Liver (tissue), 7 donors: ENCODE measurements at regions not wholly inside any gene's neighbourhood (a gene's known extent, or its start where the extent isn't known, plus 50 kb on each side); places are given as distances from the start of the nearest gene placed in this dataset.

ENCODE experiments used
- DNase-seq: peaks from one replicate; pipeline ENCODE4 v3.0.0-alpha.2; 2017; ENCODE audit warnings: low spot score
- H3K27ac ChIP-seq, 2 donors: one replicate each; pipeline ENCODE4 v1.7.0; 2013; ENCODE audit warnings: inconsistent platforms in 2 of 2, low read length in 2 of 2, control low read depth in 1 of 2, low read depth in 1 of 2, mild to moderate bottlenecking in 1 of 2
- H3K27me3 ChIP-seq, 4 donors: one replicate each; pipeline versions ENCODE4 v1.6.1 to v1.7.0; 2013; ENCODE audit warnings: low read length in 3 of 4, inconsistent platforms in 1 of 4, mild to moderate bottlenecking in 1 of 4, moderate library complexity in 1 of 4; ENCODE audit not compliant: control insufficient read depth in 4 of 4, insufficient read depth in 4 of 4
- H3K36me3 ChIP-seq, 4 donors: one replicate each; pipeline versions ENCODE4 v1.6.1 to v1.7.0; 2013; ENCODE audit warnings: low read length in 3 of 4, mild to moderate bottlenecking in 3 of 4, low read depth in 1 of 4, moderate library complexity in 1 of 4; ENCODE audit not compliant: control insufficient read depth in 4 of 4, insufficient read depth in 3 of 4
- H3K4me1 ChIP-seq, 4 donors: one replicate each; pipeline versions ENCODE4 v1.6.1 to v1.7.0; 2013; ENCODE audit warnings: low read length in 3 of 4, mild to moderate bottlenecking in 3 of 4, moderate library complexity in 1 of 4; ENCODE audit not compliant: control insufficient read depth in 4 of 4, insufficient read depth in 4 of 4
- H3K4me3 ChIP-seq, 3 donors: one replicate each; pipeline versions ENCODE4 v1.6.1 to v1.7.0; 2013; ENCODE audit warnings: low read length in 3 of 3, control low read depth in 1 of 3, low read depth in 1 of 3, mild to moderate bottlenecking in 1 of 3
- H3K9ac ChIP-seq, 2 donors: one replicate each; pipeline ENCODE4 v1.7.0; 2013; ENCODE audit warnings: low read length in 2 of 2, mild to moderate bottlenecking in 2 of 2, moderate library complexity in 2 of 2, control low read depth in 1 of 2, low read depth in 1 of 2
- H3K9me3 ChIP-seq, 4 donors: one replicate each; pipeline versions ENCODE4 v1.6.1 to v1.7.0; 2013; ENCODE audit warnings: low read length in 3 of 4; ENCODE audit not compliant: control insufficient read depth in 4 of 4
- ATF3 ChIP-seq: IDR thresholded peaks from 2 replicates; pipeline ENCODE4 v1.6.1; 2016; ENCODE audit warnings: antibody characterized with exemption
- EGR1 ChIP-seq, 2 donors: IDR thresholded peaks; 2 replicates each; pipeline ENCODE4 v1.6.1; 2016 to 2018; ENCODE audit warnings: antibody characterized with exemption in 2 of 2, low read depth in 2 of 2
- FOXA1 ChIP-seq: IDR thresholded peaks from 2 replicates; pipeline ENCODE4 v1.6.1; 2016; ENCODE audit warnings: antibody characterized with exemption
- FOXA2 ChIP-seq: IDR thresholded peaks from 2 replicates; pipeline ENCODE4 v1.6.1; 2016; ENCODE audit warnings: antibody characterized with exemption
- GABPA ChIP-seq, 2 donors: IDR thresholded peaks in 1 of 2; conservative IDR thresholded peaks in 1 of 2; 2 replicates each; pipeline ENCODE4 v1.6.1; 2016; ENCODE audit warnings: antibody characterized with exemption in 2 of 2, mild to moderate bottlenecking in 1 of 2, moderate library complexity in 1 of 2
- HNF4A ChIP-seq, 2 donors: conservative IDR thresholded peaks; 2 replicates each; pipeline ENCODE4 v1.6.1; 2016; ENCODE audit warnings: antibody characterized with exemption in 2 of 2, mild to moderate bottlenecking in 2 of 2
- HNF4G ChIP-seq: IDR thresholded peaks from 2 replicates; pipeline ENCODE4 v1.6.1; 2016; ENCODE audit warnings: antibody characterized with exemption
- JUND ChIP-seq, 2 donors: IDR thresholded peaks; 2 replicates each; pipeline ENCODE4 v1.6.1; 2016; ENCODE audit warnings: antibody characterized with exemption in 2 of 2
- MAX ChIP-seq: IDR thresholded peaks from 2 replicates; pipeline ENCODE4 v1.6.1; 2016; ENCODE audit warnings: antibody characterized with exemption
- NR2F2 ChIP-seq: IDR thresholded peaks from 2 replicates; pipeline ENCODE4 v1.6.1; 2016; ENCODE audit warnings: antibody characterized with exemption
- RAD21 ChIP-seq, 2 donors: IDR thresholded peaks; 2 replicates each; pipeline ENCODE4 v1.6.1; 2016; ENCODE audit warnings: antibody characterized with exemption in 2 of 2, mild to moderate bottlenecking in 2 of 2
- REST ChIP-seq: IDR thresholded peaks from 2 replicates; pipeline ENCODE4 v1.6.1; 2016; ENCODE audit warnings: antibody characterized with exemption, mild to moderate bottlenecking
- RXRA ChIP-seq, 2 donors: IDR thresholded peaks; 2 replicates each; pipeline ENCODE4 v1.6.1; 2017 to 2018; ENCODE audit warnings: antibody characterized with exemption in 2 of 2, mild to moderate bottlenecking in 1 of 2
- SP1 ChIP-seq: IDR thresholded peaks from 2 replicates; pipeline ENCODE4 v1.6.1; 2018; ENCODE audit warnings: antibody characterized with exemption, mild to moderate bottlenecking
- TAF1 ChIP-seq: conservative IDR thresholded peaks from 2 replicates; pipeline ENCODE4 v1.6.1; 2016; ENCODE audit warnings: antibody characterized with exemption, mild to moderate bottlenecking
- YY1 ChIP-seq: IDR thresholded peaks from 2 replicates; pipeline ENCODE4 v1.6.1; 2016; ENCODE audit warnings: antibody characterized with exemption, mild to moderate bottlenecking
- ZBTB33 ChIP-seq: IDR thresholded peaks from 2 replicates; pipeline ENCODE4 v1.6.1; 2016; ENCODE audit warnings: antibody characterized with exemption
- WGBS: extraction: QIAGEN DNeasy Blood & Tissue Kit; methylation state at CpG from one replicate; pipeline ENCODE4 v1.1.7; 2013; 5-methylcytosine and 5-hydroxymethylcytosine counted together
- donor health status: healthy.
- donor health status: healthy.
- donor health status: healthy.
- donor health status: healthy.

GRCh38 chr2:60234274-60234986, 319.0 kb downstream of the BCL11A start (continued):
- TF ChIP-seq ATF3 (no peak), NR2F2 (no peak), JUND (IDR thresholded peaks at IDR 0.05) (no peak), ZBTB33 (no peak), HNF4G (no peak), YY1 (no peak), EGR1 (IDR thresholded peaks at IDR 0.05; ENCODE audit: low read depth in 2 of 2) (no peak), SP1 (no peak)

- 61% methylated on average over 2 of the region's 2 CpGs for WGBS
Observed at GRCh38 chr2:60230596-60230995, 322.9 kb downstream of the BCL11A start.

More at GRCh38 chr2:60230596-60230995, 322.9 kb downstream of the BCL11A start:
- H3K9ac ChIP-seq, result no peak overlapping the region
- TF ChIP-seq TAF1, result no peak
- TF ChIP-seq FOXA1, result no peak
- TF ChIP-seq GABPA (IDR thresholded peaks at IDR 0.05 in 1 of 2, conservative IDR thresholded peaks at IDR 0.05 in 1 of 2), result no peak
- no peak for TF ChIP-seq HNF4A (conservative IDR thresholded peaks at IDR 0.05)
- TF ChIP-seq RAD21 (IDR thresholded peaks at IDR 0.05), result no peak
- no peak for TF ChIP-seq REST
- TF ChIP-seq ZBTB33, result no peak
- no peak for TF ChIP-seq FOXA2
- TF ChIP-seq EGR1 (IDR thresholded peaks at IDR 0.05; ENCODE audit: low read depth in 2 of 2), result no peak
- no peak for TF ChIP-seq RXRA (IDR thresholded peaks at IDR 0.05)
- TF ChIP-seq ATF3, result no peak
- TF ChIP-seq MAX, result no peak
- TF ChIP-seq SP1, result no peak
- no peak for TF ChIP-seq HNF4G
- H3K9me3 ChIP-seq, result peaks cover 1 to 8% (median 3%) of the 10 kb centered on the region in 4 donors
- no peaks in the 10 kb centered on the region for H3K36me3 ChIP-seq
- no peak for DNase-seq
- no peaks in the 10 kb centered on the region for H3K27me3 ChIP-seq
- no peak overlapping the region for H3K4me3 ChIP-seq
- no peak overlapping the region for H3K27ac ChIP-seq
- H3K4me1 ChIP-seq, result no peaks in the 10 kb centered on the region
